ENCODE measurements at regions not wholly inside any gene's neighbourhood (a gene's known extent, or its start where the extent isn't known, plus 50 kb on each side); places are given as distances from the start of the nearest gene placed in this dataset.

GRCh38 chr5:167894631-167895472 lies 396.6 kb upstream of the WWC1 start:
- no peak overlapping the region for H3K27ac ChIP-seq
- no peak overlapping the region for H3K4me3 ChIP-seq
- no peaks in the 10 kb centered on the region for H3K4me1 ChIP-seq
- no peak for TF ChIP-seq Cebpa-rat (IDR thresholded peaks at IDR 0.05)
- no peak overlapping the region for H3K9ac ChIP-seq
- peaks cover 7% of the 10 kb centered on the region; the same call in 1 of the 2 replicates for H4K20me1 ChIP-seq
- H3K36me3 ChIP-seq = peaks cover 73% of the 10 kb centered on the region
- H3K4me2 ChIP-seq = no peak overlapping the region
- H3K27me3 ChIP-seq = no peaks in the 10 kb centered on the region
- no peaks in the 10 kb centered on the region for H3K9me3 ChIP-seq

DNA sequence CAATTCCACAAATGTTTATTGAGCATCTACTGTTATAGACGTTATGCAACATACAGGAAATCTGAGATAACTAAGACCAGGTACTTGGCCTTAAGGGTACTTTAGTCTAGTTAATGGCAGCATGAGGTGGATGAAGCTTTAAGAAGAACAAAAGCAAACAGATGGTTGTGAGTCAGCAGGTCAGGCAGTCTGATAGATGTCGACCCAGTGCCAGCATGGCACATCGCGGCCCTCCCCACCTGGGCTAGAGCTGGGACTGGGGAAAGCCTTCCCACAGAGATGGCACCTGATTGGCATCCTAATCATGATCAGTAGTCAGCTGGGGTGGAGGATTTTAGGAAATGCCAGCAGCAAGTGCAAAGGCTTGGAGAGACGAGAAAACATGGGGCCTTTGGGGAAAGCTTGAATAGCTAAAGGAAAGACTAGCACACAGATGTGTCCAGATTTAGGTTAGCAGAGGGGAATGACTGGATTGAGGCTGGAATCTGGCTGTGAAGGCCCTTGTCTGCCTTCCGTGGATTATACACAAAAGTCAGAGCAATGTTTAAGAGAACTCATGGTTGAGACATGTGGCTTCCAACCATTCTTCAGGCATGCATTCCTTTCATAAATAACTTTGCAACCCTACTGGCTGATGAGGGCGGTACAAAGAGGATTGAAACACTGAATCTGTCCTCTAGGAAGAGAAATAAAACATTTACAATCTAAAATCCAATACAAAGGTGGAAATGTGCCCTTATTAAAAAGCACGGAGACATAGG lies 395.4 kb upstream of the WWC1 start:
- TF ChIP-seq Cebpa-rat (IDR thresholded peaks at IDR 0.05) = no peak
- Histone ChIP-seq H4K20me1 (peaks cover 7% of the 10 kb centered on the region; the same call in 1 of the 2 replicates), H3K9ac (no peak overlapping the region), H3K36me3 (peaks cover 66% of the 10 kb centered on the region), H3K27me3 (no peaks in the 10 kb centered on the region), H3K4me2 (no peak overlapping the region), H3K27ac (no peak overlapping the region), H3K4me1 (no peaks in the 10 kb centered on the region), H3K9me3 (no peaks in the 10 kb centered on the region), H3K4me3 (no peak overlapping the region)

- Histone ChIP-seq H3K4me1 (no peaks in the 10 kb centered on the region), H4K20me1 (peaks cover 7% of the 10 kb centered on the region; the same call in 1 of the 2 replicates), H3K27me3 (no peaks in the 10 kb centered on the region), H3K4me2 (no peak overlapping the region), H3K36me3 (peaks cover 59% of the 10 kb centered on the region), H3K9me3 (no peaks in the 10 kb centered on the region), H3K27ac (no peak overlapping the region), H3K4me3 (no peak overlapping the region), H3K9ac (no peak overlapping the region)
- TF ChIP-seq Cebpa-rat (IDR thresholded peaks at IDR 0.05) = no peak
These were observed 394.6 kb upstream of the WWC1 start for GRCh38 chr5:167896814-167897213.

DNA sequence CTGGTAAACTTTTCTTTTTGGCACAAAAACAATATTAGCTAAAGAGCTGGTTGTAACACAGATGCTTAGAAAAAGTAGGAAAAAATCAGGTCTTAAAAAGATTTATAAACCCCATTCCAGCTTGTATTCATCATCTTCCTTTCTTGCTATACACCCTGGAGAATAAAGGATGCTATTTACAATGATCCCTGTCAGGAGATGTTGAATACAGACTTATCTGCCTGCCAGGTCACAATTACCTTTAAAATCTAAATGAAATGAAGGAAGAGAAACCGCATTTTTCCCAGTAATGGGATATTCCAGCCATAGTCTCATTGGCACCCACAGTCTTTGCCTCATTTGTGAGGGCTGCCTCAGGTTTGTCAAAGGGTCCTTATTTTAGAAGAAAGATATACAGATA lies 394.1 kb upstream of the WWC1 start:
- H3K4me2 ChIP-seq = no peak overlapping the region
- TF ChIP-seq Cebpa-rat (IDR thresholded peaks at IDR 0.05) = no peak
- peaks cover 13% of the 10 kb centered on the region; the same call in 1 of the 2 replicates for H4K20me1 ChIP-seq
- no peak overlapping the region for H3K4me3 ChIP-seq
- no peaks in the 10 kb centered on the region for H3K27me3 ChIP-seq
- no peaks in the 10 kb centered on the region for H3K9me3 ChIP-seq
- H3K36me3 ChIP-seq = peaks cover 55% of the 10 kb centered on the region
- H3K27ac ChIP-seq = no peak overlapping the region
- no peak overlapping the region for H3K9ac ChIP-seq
- H3K4me1 ChIP-seq = no peaks in the 10 kb centered on the region

- Histone ChIP-seq H3K9ac (no peak overlapping the region), H3K4me2 (no peak overlapping the region), H3K27me3 (no peaks in the 10 kb centered on the region), H3K36me3 (peaks cover 45% of the 10 kb centered on the region), H3K4me1 (no peaks in the 10 kb centered on the region), H3K27ac (no peak overlapping the region), H3K9me3 (no peaks in the 10 kb centered on the region), H4K20me1 (peaks cover 17% of the 10 kb centered on the region; the same call in 1 of the 2 replicates), H3K4me3 (no peak overlapping the region)
- no peak for TF ChIP-seq Cebpa-rat (IDR thresholded peaks at IDR 0.05)
These were observed 392.9 kb upstream of the WWC1 start for GRCh38 chr5:167898361-167899042.

DNA sequence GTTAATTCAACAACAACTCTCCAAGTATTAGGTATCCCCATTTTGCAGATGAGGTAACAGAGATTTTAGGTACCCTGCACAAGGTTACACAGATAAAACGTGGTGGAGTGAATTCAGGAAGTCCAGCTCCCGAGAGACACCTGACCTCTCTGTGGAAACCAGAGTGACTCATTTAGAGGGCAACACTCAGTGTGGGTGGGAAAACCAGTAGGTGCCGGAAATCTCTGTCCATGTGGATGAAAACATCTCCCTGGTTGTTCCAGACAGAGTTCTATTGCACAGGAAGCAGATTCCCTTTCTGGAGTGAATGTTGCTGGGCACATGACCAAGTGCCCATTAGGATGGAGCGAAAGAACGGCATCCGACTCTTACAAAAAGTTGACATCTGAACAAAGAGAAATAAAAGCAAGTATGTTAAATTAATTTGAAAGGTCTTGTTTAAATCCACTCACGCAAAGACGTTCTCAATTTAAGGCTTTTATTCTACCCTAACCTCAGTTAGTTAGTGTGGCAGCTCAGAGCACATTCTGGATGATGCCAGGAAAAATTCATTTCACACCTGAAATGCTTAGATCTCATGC lies 391.9 kb upstream of the WWC1 start:
- TF ChIP-seq Cebpa-rat (IDR thresholded peaks at IDR 0.05) = no peak
- Histone ChIP-seq H3K4me1 (no peaks in the 10 kb centered on the region), H3K36me3 (peaks cover 36% of the 10 kb centered on the region), H3K27ac (no peak overlapping the region), H3K27me3 (no peaks in the 10 kb centered on the region), H3K4me3 (no peak overlapping the region), H4K20me1 (peaks cover 17% of the 10 kb centered on the region; the same call in 1 of the 2 replicates), H3K9me3 (no peaks in the 10 kb centered on the region), H3K4me2 (no peak overlapping the region), H3K9ac (no peak overlapping the region)

DNA sequence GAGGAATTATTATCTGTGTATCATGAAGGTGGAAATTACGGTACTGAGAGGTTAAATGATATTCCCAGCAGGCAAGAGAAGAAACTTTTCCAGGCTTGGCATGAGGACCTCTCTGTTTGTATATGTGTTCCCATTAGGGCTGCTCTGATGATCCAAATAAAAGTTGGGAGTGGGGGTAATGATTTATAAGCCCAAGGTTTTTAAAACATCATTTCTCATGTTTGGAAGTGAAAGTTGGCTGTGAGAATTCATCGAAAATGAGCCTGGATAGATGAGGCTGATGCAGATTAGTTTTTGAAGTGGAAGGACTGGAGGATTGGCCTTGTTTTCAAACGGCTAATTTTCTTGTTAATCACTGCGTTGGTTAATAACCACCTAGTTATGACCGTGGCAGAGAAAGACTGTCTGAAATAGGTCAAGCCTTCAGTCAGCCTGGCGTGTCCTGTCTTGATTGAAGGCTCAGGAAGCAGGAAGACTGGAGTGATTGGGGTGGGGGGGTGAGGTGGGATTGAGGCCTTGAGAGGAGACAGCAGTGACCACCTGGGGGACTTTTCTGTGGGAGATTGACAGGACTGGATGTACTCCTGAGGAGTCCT lies 391.0 kb upstream of the WWC1 start:
- H3K9ac ChIP-seq = no peak overlapping the region
- H3K9me3 ChIP-seq = no peaks in the 10 kb centered on the region
- no peak overlapping the region for H3K4me2 ChIP-seq
- H3K4me3 ChIP-seq = no peak overlapping the region
- no peak overlapping the region for H3K27ac ChIP-seq
- TF ChIP-seq Cebpa-rat (IDR thresholded peaks at IDR 0.05) = no peak
- H3K36me3 ChIP-seq = peaks cover 36% of the 10 kb centered on the region
- no peaks in the 10 kb centered on the region for H3K27me3 ChIP-seq
- no peaks in the 10 kb centered on the region for H3K4me1 ChIP-seq
- peaks cover 17% of the 10 kb centered on the region; the same call in 1 of the 2 replicates for H4K20me1 ChIP-seq

DNA sequence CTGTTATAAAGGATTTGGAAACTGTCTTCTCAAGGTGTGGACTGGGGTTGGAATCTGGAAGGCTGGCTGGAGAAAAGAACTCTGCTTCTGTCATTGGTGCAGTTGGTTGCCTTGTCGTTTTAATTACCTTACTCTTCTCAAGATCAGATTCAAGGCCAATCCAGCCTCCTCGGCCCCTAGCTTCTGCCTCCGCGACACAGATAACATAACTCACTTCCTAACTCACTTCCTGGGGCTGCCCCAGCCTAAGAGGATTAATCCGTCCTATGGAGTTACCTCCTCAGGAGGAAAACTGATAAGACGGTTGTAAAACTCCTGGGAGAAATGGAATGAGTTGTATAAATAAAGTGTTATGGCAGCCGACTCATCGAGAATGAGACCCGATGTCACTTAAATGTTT lies 389.1 kb upstream of the WWC1 start:
- no peak for TF ChIP-seq Cebpa-rat (IDR thresholded peaks at IDR 0.05)
- peaks cover 10% of the 10 kb centered on the region; the same call in 1 of the 2 replicates for H4K20me1 ChIP-seq

GRCh38 chr5:167903243-167903642 lies 388.2 kb upstream of the WWC1 start:
- H3K4me2 ChIP-seq = no peak overlapping the region
- H3K9ac ChIP-seq = no peak overlapping the region
- no peak overlapping the region for H3K27ac ChIP-seq
- H3K27me3 ChIP-seq = no peaks in the 10 kb centered on the region
- H4K20me1 ChIP-seq = peaks cover 10% of the 10 kb centered on the region; the same call in 1 of the 2 replicates
- no peaks in the 10 kb centered on the region for H3K4me1 ChIP-seq
- no peak for TF ChIP-seq Cebpa-rat (IDR thresholded peaks at IDR 0.05)
- H3K9me3 ChIP-seq = no peaks in the 10 kb centered on the region
- no peak overlapping the region for H3K4me3 ChIP-seq
- H3K36me3 ChIP-seq = peaks cover 25% of the 10 kb centered on the region; the same call in 1 of the 2 replicates

More for the DNA sequence above, 389.1 kb upstream of the WWC1 start:
- Histone ChIP-seq H3K27me3 (no peaks in the 10 kb centered on the region), H3K9ac (no peak overlapping the region), H3K27ac (no peak overlapping the region), H3K4me2 (no peak overlapping the region), H3K4me3 (no peak overlapping the region), H3K9me3 (no peaks in the 10 kb centered on the region), H3K36me3 (peaks cover 34% of the 10 kb centered on the region; the same call in 1 of the 2 replicates), H3K4me1 (no peaks in the 10 kb centered on the region)
